ENCODE measurements at regions not wholly inside any gene's neighbourhood (a gene's known extent, or its start where the extent isn't known, plus 50 kb on each side); places are given as distances from the start of the nearest gene placed in this dataset.

DNA sequence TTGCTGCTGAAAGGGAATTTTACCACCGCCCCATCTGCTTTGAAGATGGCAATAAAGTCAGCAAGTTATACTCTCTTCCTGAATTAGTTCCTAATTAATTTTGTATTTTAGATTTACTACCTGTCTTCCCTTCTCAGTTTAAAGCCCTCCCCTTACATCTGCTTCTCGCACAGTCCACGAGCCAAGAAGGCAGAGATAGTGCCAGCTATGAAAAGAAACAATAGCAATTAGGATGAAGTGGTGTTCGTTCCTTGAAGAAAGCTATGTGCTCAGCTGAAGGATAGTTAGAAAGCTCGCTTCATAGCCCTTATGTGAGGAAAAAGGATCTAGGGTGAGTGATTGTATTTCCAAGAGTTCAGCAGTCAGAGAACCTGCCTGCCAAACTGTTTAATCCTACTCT, 1678.8 kb upstream of the TENM3 start:
- TF ChIP-seq EZH2 (IDR thresholded peaks at IDR 0.05) (no peak), POLR2AphosphoS5 (IDR thresholded peaks at IDR 0.05; ENCODE audit: borderline replicate concordance, low read depth, low read length) (no peak)
